ENCODE measurements at regions not wholly inside any gene's neighbourhood (a gene's known extent, or its start where the extent isn't known, plus 50 kb on each side); places are given as distances from the start of the nearest gene placed in this dataset.

DNA sequence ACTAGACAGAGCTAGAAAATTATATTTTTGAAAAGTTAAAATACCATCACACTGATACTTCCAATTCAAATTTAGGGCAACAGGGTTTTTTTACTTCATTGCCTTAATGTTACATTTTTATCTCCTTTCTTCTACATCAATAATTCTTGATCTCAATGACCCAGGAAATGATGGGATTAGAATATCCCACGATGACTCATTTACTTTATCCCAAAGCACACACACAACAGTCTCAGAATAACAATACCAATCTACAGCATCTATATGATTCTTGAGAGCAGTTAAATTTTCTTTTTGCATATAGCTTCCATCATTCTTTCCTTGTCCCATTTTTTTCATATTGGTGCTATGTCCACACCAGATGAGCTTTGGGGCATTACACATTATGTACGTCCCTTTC, 98.4 kb upstream of the EEPD1 start:
- no peak for DNase-seq
- Histone ChIP-seq H3K27me3 (replicated peaks; ENCODE audit: control insufficient read depth, insufficient read depth, low read length) (no peaks in the 10 kb centered on the region; the same call in 1 of the 2 replicates), H3K4me3 (ENCODE audit: low read depth, low read length) (no peak overlapping the region), H3K36me3 (ENCODE audit: control insufficient read depth, insufficient read depth, low read length) (no peaks in the 10 kb centered on the region), H3K4me1 (no peaks in the 10 kb centered on the region), H3K9me3 (no peaks in the 10 kb centered on the region)
- ChIA-PET CTCF (no interaction called here), POLR2A (no interaction called here)
- peaks cover 18% of the 10 kb centered on the region for H3K27me3 Mint-ChIP-seq (ENCODE audit: insufficient read depth, unreplicated experiment)
- H3K4me1 Mint-ChIP-seq (ENCODE audit: low read depth, unreplicated experiment) = no peaks in the 10 kb centered on the region
- intact Hi-C loops (cut with micrococcal nuclease; ENCODE audit: unreplicated experiment) = no loop called here
- TF ChIP-seq, protein P1, sequence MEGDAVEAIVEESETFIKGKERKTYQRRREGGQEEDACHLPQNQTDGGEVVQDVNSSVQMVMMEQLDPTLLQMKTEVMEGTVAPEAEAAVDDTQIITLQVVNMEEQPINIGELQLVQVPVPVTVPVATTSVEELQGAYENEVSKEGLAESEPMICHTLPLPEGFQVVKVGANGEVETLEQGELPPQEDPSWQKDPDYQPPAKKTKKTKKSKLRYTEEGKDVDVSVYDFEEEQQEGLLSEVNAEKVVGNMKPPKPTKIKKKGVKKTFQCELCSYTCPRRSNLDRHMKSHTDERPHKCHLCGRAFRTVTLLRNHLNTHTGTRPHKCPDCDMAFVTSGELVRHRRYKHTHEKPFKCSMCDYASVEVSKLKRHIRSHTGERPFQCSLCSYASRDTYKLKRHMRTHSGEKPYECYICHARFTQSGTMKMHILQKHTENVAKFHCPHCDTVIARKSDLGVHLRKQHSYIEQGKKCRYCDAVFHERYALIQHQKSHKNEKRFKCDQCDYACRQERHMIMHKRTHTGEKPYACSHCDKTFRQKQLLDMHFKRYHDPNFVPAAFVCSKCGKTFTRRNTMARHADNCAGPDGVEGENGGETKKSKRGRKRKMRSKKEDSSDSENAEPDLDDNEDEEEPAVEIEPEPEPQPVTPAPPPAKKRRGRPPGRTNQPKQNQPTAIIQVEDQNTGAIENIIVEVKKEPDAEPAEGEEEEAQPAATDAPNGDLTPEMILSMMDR (IDR thresholded peaks at IDR 0.05; ENCODE audit: insufficient read depth in 1 of 2, low read depth in 1 of 2, low read length in 1 of 2, severe bottlenecking in 1 of 2, unreplicated experiment in 1 of 2) = no peak
- no peaks in the 10 kb centered on the region for H3K9me3 Mint-ChIP-seq (ENCODE audit: unreplicated experiment)
- no peaks in the 10 kb centered on the region for H3K36me3 Mint-ChIP-seq (ENCODE audit: insufficient read depth, unreplicated experiment)
- no peak overlapping the region for H3K4me3 Mint-ChIP-seq (ENCODE audit: unreplicated experiment)
- no TSS peak for BruUV-seq (replicated peaks)
- no peak overlapping the region for H3K27ac Mint-ChIP-seq (ENCODE audit: unreplicated experiment)

DNA sequence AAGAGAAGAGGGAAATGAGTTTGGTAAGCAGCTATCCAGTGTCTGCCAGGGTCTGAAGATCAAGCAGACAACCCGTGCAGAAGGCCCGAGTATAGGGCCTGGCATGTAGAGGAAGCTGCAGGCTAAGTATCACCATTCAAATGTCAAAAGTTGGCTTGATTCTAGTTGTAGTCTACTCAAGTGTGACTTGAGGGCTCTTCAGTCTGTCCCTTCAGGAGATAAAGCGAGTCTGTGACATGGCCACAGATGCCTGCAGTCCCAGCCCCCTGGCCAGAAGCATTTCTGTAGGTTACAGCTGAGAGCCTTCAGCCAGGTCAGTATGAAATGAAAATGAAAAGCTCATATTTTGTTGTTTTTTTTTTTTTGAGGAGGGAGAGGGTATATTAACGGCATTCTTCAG, 97.8 kb upstream of the EEPD1 start:
- Histone ChIP-seq H3K27me3 (replicated peaks; ENCODE audit: control insufficient read depth, insufficient read depth, low read length) (no peaks in the 10 kb centered on the region; the same call in 1 of the 2 replicates), H3K4me3 (ENCODE audit: low read depth, low read length) (no peak overlapping the region), H3K9me3 (no peaks in the 10 kb centered on the region), H3K4me1 (no peaks in the 10 kb centered on the region), H3K36me3 (ENCODE audit: control insufficient read depth, insufficient read depth, low read length) (no peaks in the 10 kb centered on the region)
- intact Hi-C loops (cut with micrococcal nuclease; ENCODE audit: unreplicated experiment) = no loop called here
- Mint-ChIP-seq H3K9me3 (ENCODE audit: unreplicated experiment) (no peaks in the 10 kb centered on the region), H3K4me3 (ENCODE audit: unreplicated experiment) (no peak overlapping the region), H3K27ac (ENCODE audit: unreplicated experiment) (no peak overlapping the region), H3K27me3 (ENCODE audit: insufficient read depth, unreplicated experiment) (peaks cover 18% of the 10 kb centered on the region), H3K36me3 (ENCODE audit: insufficient read depth, unreplicated experiment) (no peaks in the 10 kb centered on the region), H3K4me1 (ENCODE audit: low read depth, unreplicated experiment) (no peaks in the 10 kb centered on the region)
- CTCF ChIA-PET = no interaction called here
- POLR2A ChIA-PET = no interaction called here
- TF ChIP-seq, protein P1 (IDR thresholded peaks at IDR 0.05; ENCODE audit: insufficient read depth in 1 of 2, low read depth in 1 of 2, low read length in 1 of 2, severe bottlenecking in 1 of 2, unreplicated experiment in 1 of 2) = no peak
- DNase-seq = no peak
- BruUV-seq (replicated peaks) = no TSS peak

DNA sequence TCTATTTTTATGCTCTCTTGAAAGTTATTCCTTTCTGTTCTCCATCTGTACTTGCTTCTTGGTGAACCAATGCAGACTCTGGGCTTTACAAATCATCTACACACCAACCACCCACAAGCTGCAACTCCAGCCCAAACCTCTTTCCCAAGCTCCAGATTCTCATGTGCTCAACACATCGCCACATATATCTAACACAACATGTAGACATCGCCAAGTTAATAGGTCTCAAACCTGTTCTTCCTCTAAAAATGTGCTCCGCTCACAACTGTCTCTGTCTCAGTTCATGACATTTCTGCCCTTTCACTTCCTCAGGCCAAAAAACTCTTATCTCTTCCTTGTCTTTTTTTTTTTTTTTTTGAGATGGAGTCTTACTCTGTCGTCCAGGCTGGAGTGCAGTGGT, 95.7 kb upstream of the EEPD1 start:
- no peak overlapping the region for H3K4me3 Mint-ChIP-seq (ENCODE audit: unreplicated experiment)
- no peaks in the 10 kb centered on the region for H3K9me3 Mint-ChIP-seq (ENCODE audit: unreplicated experiment)
- H3K4me1 ChIP-seq = no peaks in the 10 kb centered on the region
- DNase-seq = no peak
- H3K27me3 ChIP-seq (replicated peaks; ENCODE audit: control insufficient read depth, insufficient read depth, low read length) = no peaks in the 10 kb centered on the region; the same call in 1 of the 2 replicates
- ChIA-PET CTCF (no interaction called here), POLR2A (no interaction called here)
- no peaks in the 10 kb centered on the region for H3K36me3 Mint-ChIP-seq (ENCODE audit: insufficient read depth, unreplicated experiment)
- peaks cover 10% of the 10 kb centered on the region for H3K27me3 Mint-ChIP-seq (ENCODE audit: insufficient read depth, unreplicated experiment)
- intact Hi-C loops (cut with micrococcal nuclease; ENCODE audit: unreplicated experiment) = no loop called here
- no TSS peak for BruUV-seq (replicated peaks)
- H3K4me3 ChIP-seq (ENCODE audit: low read depth, low read length) = no peak overlapping the region
- no peaks in the 10 kb centered on the region for H3K9me3 ChIP-seq
- H3K4me1 Mint-ChIP-seq (ENCODE audit: low read depth, unreplicated experiment) = no peaks in the 10 kb centered on the region
- no peaks in the 10 kb centered on the region for H3K36me3 ChIP-seq (ENCODE audit: control insufficient read depth, insufficient read depth, low read length)
- H3K27ac Mint-ChIP-seq (ENCODE audit: unreplicated experiment) = no peak overlapping the region
- TF ChIP-seq, protein P1 (IDR thresholded peaks at IDR 0.05; ENCODE audit: insufficient read depth in 1 of 2, low read depth in 1 of 2, low read length in 1 of 2, severe bottlenecking in 1 of 2, unreplicated experiment in 1 of 2) = no peak
